Activated CD4-positive, alpha-beta T cell treated with anti-CD3 and anti-CD28 coated beads for 1 hour (primary cell): ENCODE measurements at regions not wholly inside any gene's neighbourhood (a gene's known extent, or its start where the extent isn't known, plus 50 kb on each side); places are given as distances from the start of the nearest gene placed in this dataset.
"Not testable (repeated sequence)": the region's sequence is repeated elsewhere in the genome, so short reads cannot be mapped to it uniquely, and the experiment has no call there.

Experiments
- DNase-seq: peaks from one replicate; pipeline ENCODE4 v3.0.0-alpha.2; 2020

- no peak for DNase-seq
Measured at GRCh38 chr13:81078048-81078447, 737.1 kb upstream of the SPRY2 start.

DNA sequence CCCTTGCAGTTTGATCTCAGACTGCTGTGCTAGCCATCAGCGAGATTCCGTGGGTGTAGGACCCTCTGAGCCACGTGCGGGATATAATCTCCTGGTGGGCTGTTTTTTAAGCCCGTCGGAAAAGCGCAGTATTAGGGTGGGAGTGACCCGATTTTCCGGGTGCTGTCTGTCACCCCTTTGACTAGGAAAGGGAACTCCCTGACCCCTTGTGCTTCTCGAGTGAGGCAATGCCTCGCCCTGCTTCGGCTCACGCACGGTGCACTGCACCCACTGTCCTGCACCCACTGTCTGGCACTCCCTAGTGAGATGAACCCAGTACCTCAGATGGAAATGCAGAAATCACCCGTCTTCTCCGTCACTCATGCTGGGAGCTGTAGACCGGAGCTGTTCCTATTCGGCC, 728.9 kb upstream of the SPRY2 start:
- not testable (repeated sequence) for DNase-seq

GRCh38 chr13:81058916-81059290, 718.0 kb upstream of the SPRY2 start:
- no peak for DNase-seq

DNA sequence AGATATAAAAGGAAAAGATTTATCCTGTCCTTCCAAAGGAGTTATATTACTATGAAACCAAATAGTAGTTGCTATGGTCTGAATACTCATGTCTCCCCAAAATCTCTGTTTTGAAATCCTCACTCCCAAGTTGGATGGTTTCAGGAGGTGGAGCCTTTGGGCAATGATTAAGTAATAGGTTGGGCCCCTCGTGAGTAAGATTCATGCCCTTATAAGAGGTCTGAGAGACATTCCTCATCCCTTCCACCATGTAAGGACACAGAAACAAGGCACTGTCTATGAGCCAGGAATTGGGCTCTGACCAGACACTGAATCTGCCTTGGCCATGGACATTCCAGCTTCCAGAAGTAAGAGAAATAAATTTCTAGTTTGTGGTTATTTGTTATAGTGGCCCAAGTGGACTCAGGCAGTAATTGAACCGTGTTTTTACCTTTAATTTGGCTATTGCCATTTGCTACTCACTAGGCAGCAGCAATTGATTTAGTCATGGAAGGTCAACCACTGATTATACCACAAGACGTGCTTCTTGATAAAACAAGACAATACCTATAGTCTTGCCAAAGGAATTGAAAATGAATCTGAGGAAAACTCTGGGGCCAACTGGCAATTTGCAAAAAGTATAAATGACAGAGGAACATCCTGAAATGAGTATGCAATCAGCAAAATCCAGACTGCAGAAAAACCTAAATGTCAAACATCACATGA, 717.4 kb upstream of the SPRY2 start:
- DNase-seq, result no peak

GRCh38 chr13:81051873-81052272, 710.9 kb upstream of the SPRY2 start:
- DNase-seq, result no peak

- DNase-seq, result no peak
Measured at GRCh38 chr13:81048026-81048461, 707.1 kb upstream of the SPRY2 start.

- no peak for DNase-seq
Measured at GRCh38 chr13:81041761-81042160, 700.8 kb upstream of the SPRY2 start.

GRCh38 chr13:81031996-81032395, 691.1 kb upstream of the SPRY2 start:
- DNase-seq, result no peak

GRCh38 chr13:81025091-81025490, 684.2 kb upstream of the SPRY2 start:
- no peak for DNase-seq

- no peak for DNase-seq
Measured at GRCh38 chr13:81021284-81021840, 680.4 kb upstream of the SPRY2 start.

GRCh38 chr13:81020010-81020409, 679.1 kb upstream of the SPRY2 start:
- DNase-seq, result no peak

GRCh38 chr13:81018936-81019335, 678.0 kb upstream of the SPRY2 start:
- no peak for DNase-seq

GRCh38 chr13:81017513-81018152, 676.7 kb upstream of the SPRY2 start:
- DNase-seq, result no peak

GRCh38 chr13:81012031-81012430, 671.1 kb upstream of the SPRY2 start:
- DNase-seq, result no peak

DNA sequence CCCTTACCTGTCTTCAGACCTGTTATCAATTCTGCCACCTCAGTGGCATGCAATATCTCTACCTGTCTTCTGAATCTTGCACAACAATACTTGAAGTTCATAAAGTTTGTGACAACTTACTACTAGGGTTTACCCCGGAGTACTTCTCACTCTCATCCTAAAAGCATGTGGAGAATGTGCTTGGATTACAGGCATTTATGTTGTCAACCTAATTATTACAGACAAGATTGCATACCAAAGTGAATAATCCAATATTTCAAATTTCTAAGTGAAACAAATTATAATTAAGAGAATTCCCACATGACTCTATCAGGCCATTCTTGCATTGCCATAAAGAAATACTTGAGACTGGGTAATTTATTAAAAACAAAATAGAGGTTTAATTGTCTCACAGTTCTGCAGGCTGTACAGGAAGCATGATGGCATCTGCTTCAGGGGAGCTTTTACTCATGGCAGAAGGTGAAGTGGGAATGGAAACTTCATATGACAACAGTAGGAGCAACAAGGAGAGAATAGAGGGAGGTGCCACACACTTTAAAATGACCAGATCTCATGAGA, 661.0 kb upstream of the SPRY2 start:
- DNase-seq, result no peak

DNA sequence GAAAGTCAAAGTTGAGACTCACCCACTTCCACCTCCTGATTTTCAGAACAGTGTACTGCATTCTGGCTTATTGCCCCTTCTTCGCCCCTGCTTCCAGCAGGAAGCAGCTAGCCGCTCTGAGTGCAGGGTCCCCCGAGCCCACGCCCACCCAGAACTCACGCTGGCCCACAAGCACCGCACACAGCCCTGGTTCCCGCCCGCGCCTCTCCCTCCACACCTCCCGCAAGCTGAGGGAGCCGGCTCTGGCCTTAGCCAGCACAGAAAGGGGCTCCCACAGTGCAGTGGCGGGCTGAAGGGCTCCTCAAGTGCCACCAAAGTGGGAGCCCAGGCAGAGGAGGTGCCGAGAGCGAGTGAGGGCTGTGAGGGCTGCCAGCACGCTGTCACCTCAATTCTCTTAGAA, 657.7 kb upstream of the SPRY2 start:
- not testable (repeated sequence) for DNase-seq

DNA sequence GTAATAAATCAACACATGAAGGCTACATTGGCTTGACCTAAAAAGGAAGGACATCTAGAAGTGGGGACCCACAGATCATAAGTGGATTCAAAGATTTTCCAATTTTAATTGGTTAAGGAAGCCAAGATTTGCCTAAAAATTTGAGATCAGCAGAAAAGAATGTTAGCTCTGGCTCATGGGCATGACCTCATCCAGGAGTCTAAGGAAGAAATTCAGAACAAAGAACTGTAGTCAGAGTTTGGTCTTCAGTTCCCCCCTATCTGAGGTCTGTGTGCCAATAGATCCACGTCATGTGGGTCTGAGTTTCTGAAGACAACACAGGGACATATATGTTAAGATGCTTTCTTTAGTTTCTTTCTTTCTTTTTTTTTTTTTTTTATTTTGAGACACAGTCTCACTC, 648.8 kb upstream of the SPRY2 start:
- no peak for DNase-seq

DNA sequence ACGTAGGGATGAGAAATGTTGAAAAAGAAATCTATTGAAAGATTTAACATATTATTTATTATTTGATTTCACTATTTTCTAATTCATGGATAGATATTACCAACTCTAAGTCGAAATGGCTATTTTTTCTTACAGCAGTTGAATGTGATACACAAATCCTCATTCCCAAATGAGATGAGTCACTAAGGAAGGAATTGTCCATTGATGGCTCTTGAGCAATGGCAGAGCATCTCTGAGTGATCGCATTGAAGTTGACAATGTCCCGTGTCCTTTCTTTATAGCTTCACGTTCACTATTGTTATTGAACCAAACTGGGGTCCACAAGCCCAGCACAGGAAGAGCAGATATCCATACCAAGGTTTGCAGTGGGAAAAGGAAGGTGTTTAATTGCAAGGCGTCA, 648.3 kb upstream of the SPRY2 start:
- DNase-seq, result no peak

DNA sequence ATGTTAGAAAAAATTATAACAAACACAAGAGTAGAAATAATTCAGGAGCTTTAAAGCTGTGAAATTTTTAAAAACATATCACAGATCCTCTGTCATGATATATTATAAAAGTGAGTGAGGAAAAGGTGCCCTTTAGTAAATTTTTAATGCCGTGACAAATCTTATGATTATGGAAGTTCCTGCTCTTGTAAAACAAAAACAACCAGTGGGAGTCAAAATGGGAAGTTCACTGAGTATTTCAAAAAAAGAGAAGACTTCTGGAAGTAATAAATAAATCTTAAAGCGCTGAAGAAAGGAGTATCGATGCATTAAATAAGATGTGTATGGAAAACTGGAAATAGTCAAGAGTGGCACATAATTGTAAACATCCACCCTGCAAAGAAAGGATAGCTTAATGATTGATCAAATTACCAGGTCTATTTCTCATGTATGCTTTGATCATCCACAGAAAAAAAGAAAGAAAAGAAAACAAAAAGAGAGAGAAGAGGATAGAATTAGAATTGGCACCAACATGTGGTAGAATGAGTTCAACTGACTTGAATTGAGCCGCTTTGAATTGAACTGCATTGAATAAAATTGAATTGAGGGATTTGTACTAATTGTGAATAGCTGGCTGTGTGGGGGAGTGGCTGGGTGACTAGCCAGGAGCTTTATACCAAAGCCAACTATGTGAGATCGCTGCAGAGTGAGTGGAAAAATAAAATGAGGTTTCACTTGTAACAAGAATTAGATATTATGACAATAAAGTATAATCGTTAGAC, 647.6 kb upstream of the SPRY2 start:
- DNase-seq, result no peak

- no peak for DNase-seq
Measured at GRCh38 chr13:80979035-80979641, 638.2 kb upstream of the SPRY2 start.

- no peak for DNase-seq
Measured at GRCh38 chr13:80977168-80977567, 636.2 kb upstream of the SPRY2 start.

DNA sequence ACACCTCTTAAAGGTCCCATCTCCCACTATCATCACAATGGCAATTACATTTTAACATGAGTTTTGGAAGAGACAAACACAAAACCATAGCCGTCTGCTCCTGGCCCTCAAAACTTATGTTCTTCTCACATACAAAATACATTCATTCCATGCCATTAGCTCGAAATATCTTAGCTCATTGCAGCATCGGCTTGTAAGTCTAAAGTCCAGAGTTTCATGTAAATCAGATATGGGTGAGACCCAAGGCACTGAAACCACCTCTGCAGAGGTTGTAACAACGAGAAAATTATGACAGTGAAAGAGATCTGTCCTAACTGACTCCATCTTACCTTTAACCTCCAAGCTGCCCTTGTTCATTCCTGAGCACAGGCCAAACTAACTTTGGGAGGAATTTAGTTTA, 635.0 kb upstream of the SPRY2 start:
- DNase-seq, result no peak

DNA sequence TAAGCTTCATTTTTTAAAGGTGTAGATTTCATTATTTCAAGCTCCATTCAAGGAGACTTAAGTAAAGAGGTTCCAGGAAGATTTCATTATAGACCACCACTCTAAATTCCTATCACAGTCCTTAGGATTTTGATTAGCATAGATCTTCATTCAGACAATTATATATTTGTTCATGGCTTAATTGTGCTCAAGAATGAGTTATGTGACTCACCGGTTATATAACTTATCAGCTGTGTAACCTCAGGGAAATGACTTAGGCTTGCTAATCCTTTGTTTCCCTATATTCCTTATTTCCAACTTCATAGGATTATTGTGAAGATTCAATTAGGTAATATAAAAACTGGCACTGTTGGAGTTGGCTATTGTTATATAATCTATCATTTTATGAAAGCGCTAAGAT, 632.8 kb upstream of the SPRY2 start:
- DNase-seq, result no peak
